Fibroblast of skin of right biceps (primary cell): ENCODE measurements at regions not wholly inside any gene's neighbourhood (a gene's known extent, or its start where the extent isn't known, plus 50 kb on each side); places are given as distances from the start of the nearest gene placed in this dataset.
A peak's percentile ranks its signal among the peaks of the same experiment; 100 is the strongest.
"Not testable (repeated sequence)": the region's sequence is repeated elsewhere in the genome, so short reads cannot be mapped to it uniquely, and the experiment has no call there.

Experiments used
- DNase-seq: peaks from one replicate; pipeline ENCODE4 v3.0.0-alpha.2; 2013

GRCh38 chr12:89787763-89788162 is 79.1 kb upstream of the ATP2B1 start:
- DNase-seq: no peak

- DNase-seq: no peak
Observed at GRCh38 chr12:89786177-89786810, 77.7 kb upstream of the ATP2B1 start.

DNA sequence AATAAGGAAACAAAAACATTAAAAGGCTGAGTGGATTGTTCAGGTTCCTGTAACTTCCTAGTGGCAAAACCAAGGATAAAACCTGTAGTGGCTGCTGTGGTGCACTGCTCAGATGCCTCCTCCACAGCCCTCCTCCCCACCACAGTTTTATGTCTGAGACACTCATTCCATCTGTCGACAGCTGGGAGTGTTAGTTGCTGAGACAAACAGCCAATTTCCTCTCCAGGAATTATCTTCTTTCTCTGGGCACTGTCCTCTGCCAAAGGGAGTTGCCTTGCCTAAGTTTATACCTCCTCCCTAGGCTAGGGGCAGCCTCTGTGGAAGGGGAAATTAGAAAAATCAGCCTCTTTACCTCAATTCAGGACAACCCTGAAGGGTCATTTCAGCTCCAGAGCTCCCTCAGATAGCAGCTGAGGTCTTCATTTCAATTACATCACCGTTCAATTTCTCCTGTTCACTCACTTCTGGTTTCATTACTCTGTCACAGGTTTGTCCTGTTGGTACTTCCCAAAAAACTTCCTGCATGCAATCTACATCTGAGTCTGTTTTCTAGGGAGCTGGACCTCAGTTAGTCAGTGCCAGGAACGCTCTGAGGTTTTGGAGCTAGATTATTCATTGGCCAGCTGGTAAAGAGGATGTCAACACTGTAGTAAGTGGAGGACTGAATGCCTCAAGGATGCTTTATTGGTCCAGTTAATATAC is 74.9 kb upstream of the ATP2B1 start:
- peak; percentile 50 for DNase-seq

GRCh38 chr12:89782807-89783206 is 74.2 kb upstream of the ATP2B1 start:
- no peak for DNase-seq

DNA sequence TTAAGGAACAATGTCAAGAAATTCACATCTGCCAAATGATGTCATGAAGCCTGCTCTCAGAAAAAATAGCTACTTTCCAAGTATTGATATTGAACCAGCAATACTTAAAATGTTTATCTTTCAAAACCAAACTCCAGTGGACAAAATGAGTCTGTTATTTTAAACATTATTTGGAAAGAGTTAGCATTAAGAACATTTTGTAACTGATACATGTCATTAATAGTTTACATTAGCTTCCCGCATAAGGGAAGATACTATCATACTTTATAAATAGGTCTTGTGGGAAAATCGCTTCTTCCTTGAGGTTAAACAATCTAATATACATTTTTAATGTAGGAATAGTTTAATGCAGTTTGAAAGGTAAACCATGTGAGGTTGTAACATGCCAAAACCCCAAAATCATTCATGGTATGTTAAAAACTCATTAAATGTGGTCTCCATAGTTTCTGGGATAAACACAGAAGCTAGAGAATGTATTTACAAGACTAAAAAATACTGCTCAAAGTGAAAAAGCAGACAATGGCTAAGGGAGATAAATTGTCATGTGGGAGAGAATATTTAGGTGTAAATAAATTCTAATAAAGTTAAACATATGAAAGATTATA is 73.4 kb upstream of the ATP2B1 start:
- peak; percentile 39 for DNase-seq

- no peak for DNase-seq
Observed at GRCh38 chr12:89781156-89781555, 72.5 kb upstream of the ATP2B1 start.

DNA sequence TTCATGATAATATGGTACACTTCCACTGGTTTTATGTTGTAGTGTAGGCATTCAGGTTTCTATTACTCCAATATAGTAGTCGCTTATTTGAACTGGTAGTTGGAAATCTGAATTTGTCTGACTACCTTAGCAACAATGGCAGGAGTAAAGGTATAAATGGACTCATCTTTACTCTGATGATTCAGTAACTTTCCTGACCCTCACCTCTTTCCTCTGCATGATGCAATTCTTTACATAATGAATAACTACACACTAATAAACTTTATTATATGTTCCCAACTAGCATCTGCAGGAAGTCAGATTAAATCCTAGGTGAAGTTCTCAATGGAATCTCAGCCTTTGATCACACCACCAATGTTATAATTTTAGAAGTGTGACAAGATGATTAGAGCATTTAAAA is 70.5 kb upstream of the ATP2B1 start:
- DNase-seq: no peak

- no peak for DNase-seq
Observed at GRCh38 chr12:89777733-89778379, 69.2 kb upstream of the ATP2B1 start.

- no peak for DNase-seq
Observed at GRCh38 chr12:89775986-89776365, 67.3 kb upstream of the ATP2B1 start.

DNA sequence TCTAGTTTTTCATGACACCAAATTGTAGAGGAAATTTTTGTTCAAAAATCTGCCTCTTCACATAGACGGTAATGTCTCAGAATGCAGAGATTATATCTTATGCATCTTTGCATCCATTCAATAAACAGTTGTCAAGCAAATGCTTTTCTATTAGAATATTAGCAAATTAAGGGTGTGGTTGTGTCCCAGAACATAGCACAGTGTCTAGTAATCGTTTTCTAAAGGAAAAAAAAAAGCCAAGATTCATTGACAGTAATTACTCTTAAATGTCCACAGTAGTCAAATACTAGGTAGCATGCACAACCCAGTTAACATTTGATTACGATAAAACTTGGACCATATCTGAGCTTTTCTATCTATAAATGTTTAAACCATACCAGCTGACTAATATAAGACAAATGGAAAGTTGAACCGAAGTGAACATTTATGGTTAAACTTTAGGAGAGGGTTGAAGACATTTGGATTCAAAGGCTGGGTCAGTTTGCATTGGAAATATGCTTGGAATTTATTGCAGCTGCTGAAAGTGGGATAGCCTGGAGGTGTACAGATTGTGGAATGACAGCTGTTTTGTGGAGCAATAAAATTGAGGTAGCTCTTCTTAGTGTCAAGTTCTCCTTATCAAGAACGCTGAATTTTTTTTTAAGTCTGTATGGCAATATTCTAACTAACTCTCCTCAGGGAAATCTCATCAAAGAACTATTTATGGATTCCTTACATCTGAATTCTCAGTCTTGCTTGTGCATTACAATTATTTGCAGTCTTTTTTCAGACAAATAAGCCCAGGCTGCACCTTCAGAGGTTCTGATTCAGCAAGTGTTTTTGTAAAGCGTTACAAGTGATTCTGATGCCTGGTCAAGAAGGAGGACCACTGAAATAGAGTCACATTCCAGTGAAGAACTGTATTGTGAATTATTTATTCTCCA is 66.7 kb upstream of the ATP2B1 start:
- DNase-seq: peak; percentile 45

GRCh38 chr12:89774645-89775044 is 66.0 kb upstream of the ATP2B1 start:
- no peak for DNase-seq

GRCh38 chr12:89770391-89770790 is 61.8 kb upstream of the ATP2B1 start:
- no peak for DNase-seq

- DNase-seq: no peak
Observed at GRCh38 chr12:89769483-89769818, 60.8 kb upstream of the ATP2B1 start.

GRCh38 chr12:89768586-89769482 is 60.2 kb upstream of the ATP2B1 start:
- DNase-seq: peak; percentile 95

DNA sequence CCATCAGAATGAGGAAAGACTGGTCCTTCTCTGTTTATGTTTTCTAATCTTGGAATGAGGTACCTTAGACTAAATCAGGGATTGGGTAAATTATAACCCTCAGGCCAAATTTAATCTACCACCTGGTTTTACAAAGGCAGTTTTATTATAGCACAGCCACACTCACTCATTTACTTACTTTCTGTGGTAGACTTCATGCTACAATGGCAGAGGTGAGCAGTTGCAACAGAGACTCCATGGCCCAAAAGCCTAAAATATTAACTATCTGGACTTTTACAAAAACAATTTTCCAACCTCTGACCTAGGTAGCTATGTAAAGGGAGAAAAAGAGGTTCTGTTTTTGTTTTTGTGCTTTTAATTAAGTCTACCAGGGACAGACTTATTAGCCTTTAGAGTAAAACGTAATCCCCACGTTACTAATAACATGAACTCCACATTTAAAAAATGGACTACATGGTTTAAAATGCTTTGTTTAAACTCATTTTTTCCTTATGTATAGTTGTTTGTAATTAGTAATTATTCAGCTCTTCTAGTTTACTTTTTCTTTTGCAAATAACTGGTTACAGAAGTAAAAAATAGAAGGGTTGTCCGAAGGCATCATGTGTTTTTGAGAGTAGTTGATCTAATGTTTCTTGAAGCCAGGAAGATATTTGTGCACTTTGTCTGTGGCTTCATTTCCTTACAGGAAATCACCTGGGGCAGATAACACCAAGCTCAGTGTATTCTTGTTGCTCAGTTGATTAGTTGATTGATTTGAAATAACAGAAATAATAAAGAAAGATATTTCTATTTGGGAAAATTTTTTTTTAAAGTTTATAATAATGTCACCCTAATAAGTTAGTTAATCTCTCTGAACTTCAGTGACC is 57.6 kb upstream of the ATP2B1 start:
- no peak for DNase-seq

DNA sequence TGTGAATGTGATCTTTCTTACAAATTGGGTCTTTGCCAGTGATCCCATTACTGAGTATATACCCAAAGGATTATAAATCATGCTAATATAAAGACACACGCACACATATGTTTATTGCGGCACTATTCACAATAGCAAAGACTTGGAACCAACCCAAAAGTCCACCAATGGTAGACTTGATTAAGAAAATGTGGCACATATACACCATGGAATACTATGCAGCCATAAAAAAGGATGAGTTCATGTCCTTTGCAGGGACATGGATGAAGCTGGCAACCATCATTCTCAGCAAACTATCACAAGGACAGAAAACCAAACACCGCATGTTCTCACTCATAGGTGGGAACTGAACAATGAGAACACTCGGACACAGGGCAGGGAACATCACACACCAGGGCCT is 55.5 kb upstream of the ATP2B1 start:
- not testable (repeated sequence) for DNase-seq

GRCh38 chr12:89762498-89763170 is 54.0 kb upstream of the ATP2B1 start:
- DNase-seq: no peak

DNA sequence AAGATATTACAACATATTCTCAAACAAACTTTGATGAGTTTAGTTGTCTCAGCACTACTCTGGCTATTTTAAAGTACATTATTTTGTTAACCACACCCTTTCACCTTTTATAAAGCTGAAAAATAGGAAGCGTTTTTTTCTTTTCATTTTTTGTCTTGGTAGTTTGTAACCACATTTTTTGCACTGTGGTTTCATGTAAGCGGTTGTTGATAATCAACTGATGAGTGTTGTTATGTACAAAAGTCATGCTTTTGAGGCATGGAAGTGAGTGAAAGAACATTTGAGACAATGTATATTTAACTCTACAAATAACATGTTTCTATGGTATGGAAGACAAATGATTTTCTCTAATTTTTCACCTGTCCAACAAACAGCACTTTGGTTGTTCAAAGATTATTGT is 52.1 kb upstream of the ATP2B1 start:
- no peak for DNase-seq
